Stimulated activated CD8-positive, alpha-beta memory T cell treated with anti-CD3 and anti-CD28 coated beads, Interleukin-4, amount 100 ng/mL, for 24 hours (primary cell): ENCODE measurements at regions not wholly inside any gene's neighbourhood (a gene's known extent, or its start where the extent isn't known, plus 50 kb on each side); places are given as distances from the start of the nearest gene placed in this dataset.

Source experiments
- DNase-seq: peaks from one replicate; pipeline ENCODE4 v3.0.0-alpha.2; 2020; ENCODE audit warnings: low read depth

GRCh38 chr12:124687174-124687902 is 119.9 kb upstream of the NCOR2 start:
- DNase-seq, result no peak

- no peak for DNase-seq
These were observed 119.2 kb upstream of the NCOR2 start for GRCh38 chr12:124686370-124687173.

GRCh38 chr12:124685689-124686369 is 118.4 kb upstream of the NCOR2 start:
- no peak for DNase-seq

GRCh38 chr12:124684971-124685688 is 117.7 kb upstream of the NCOR2 start:
- no peak for DNase-seq

GRCh38 chr12:124684496-124684895 is 117.1 kb upstream of the NCOR2 start:
- DNase-seq, result no peak

GRCh38 chr12:124683152-124684124 is 116.0 kb upstream of the NCOR2 start:
- no peak for DNase-seq

- no peak for DNase-seq
These were observed 115.2 kb upstream of the NCOR2 start for GRCh38 chr12:124682425-124683151.

- DNase-seq, result no peak
These were observed 114.5 kb upstream of the NCOR2 start for GRCh38 chr12:124681779-124682391.

- DNase-seq, result no peak
These were observed 113.7 kb upstream of the NCOR2 start for GRCh38 chr12:124680863-124681778.

GRCh38 chr12:124679533-124680371 is 112.3 kb upstream of the NCOR2 start:
- no peak for DNase-seq

- no peak for DNase-seq
These were observed 111.6 kb upstream of the NCOR2 start for GRCh38 chr12:124679047-124679446.

- DNase-seq, result no peak
These were observed 111.0 kb upstream of the NCOR2 start for GRCh38 chr12:124678421-124678893.

GRCh38 chr12:124677552-124678356 is 110.3 kb upstream of the NCOR2 start:
- DNase-seq, result no peak

- DNase-seq, result no peak
These were observed 109.5 kb upstream of the NCOR2 start for GRCh38 chr12:124676714-124677462.

- DNase-seq, result no peak
These were observed 108.7 kb upstream of the NCOR2 start for GRCh38 chr12:124675881-124676713.
